Testis (tissue), 2 donors: ENCODE measurements at regions not wholly inside any gene's neighbourhood (a gene's known extent, or its start where the extent isn't known, plus 50 kb on each side); places are given as distances from the start of the nearest gene placed in this dataset.

Experiments used
- CTCF ChIP-seq, 3 experiments: fragments of 450-650 bp in 2 of 3; fragments of 200-600 bp in 1 of 3; sonication (generic) in 1 of 3; IDR thresholded peaks; one replicate each; pipeline ENCODE4 v1.5.1; 2016 to 2019; ENCODE audit warnings: antibody characterized with exemption in 3 of 3, mild to moderate bottlenecking in 2 of 3, moderate library complexity in 1 of 3
- POLR2A ChIP-seq: fragments of 450-650 bp; IDR thresholded peaks from one replicate; pipeline ENCODE4 v1.6.1; 2017; ENCODE audit warnings: antibody characterized with exemption, mild to moderate bottlenecking, moderate library complexity

GRCh38 chr12:92457458-92458180 is 245.2 kb upstream of the PLEKHG7 start:
- TF ChIP-seq POLR2A (no peak), CTCF (IDR thresholded peaks at IDR 0.05) (no peak)
